ENCODE measurements at regions not wholly inside any gene's neighbourhood (a gene's known extent, or its start where the extent isn't known, plus 50 kb on each side); places are given as distances from the start of the nearest gene placed in this dataset.

DNA sequence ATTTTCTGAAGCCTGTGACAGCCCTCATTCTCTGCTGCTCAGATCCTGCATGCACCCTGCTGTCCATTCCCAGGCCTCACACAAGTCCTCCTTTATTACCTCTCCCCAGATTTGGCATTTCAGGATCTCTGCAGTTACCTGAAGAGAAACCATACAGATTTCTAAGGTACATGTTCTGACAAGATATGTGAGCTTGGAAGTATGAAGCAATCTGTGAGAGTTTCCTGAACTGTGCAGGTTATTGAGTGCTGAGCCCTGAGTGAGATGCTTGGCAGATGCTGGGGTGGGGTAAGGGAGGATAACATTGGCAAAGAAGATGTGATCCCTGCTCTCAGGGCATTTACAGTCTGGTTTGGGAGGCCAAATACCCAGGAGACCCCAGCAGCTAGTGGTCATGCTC lies 91.9 kb upstream of the EPCAM start:
- H3K9ac ChIP-seq (ENCODE audit: control insufficient read depth, extremely low read depth, insufficient read depth, low read length) = no peak overlapping the region
- dilution Hi-C loops (cut with MboI; ENCODE audit: extremely low pct_ligation_motif_present, low sequenced_read_pairs) = no loop called here

DNA sequence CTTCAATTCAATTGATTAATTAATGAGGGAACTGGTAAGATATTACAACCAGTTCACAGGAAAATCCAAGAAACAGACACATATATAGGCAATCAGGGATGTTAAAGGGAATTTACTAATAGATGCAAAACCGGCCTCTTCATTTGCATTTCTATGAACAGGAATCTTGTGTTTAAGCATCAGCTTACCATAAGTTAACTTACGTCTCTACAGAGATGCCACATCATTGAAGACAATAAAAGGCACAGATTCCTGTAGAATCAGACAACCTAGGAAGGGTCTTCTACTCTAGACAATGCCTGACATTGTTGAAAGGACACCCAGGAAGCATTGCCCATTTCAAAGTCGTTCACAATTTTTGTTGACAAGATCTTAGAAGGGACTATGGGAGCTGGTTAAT lies 93.0 kb upstream of the EPCAM start:
- Histone ChIP-seq H3K4me2 (ENCODE audit: control insufficient read depth, extremely low read depth, insufficient read depth, low read depth, low read length) (no peak overlapping the region), H2AFZ (ENCODE audit: control insufficient read depth, low read length) (no peak overlapping the region), H3K79me2 (ENCODE audit: control insufficient read depth, insufficient read depth, low read length) (no peaks in the 10 kb centered on the region), H3K36me3 (ENCODE audit: control insufficient read depth in 2 of 2, extremely low read depth in 1 of 2, insufficient read depth in 2 of 2, low read length in 2 of 2) (no peaks in the 10 kb centered on the region), H3K27ac (ENCODE audit: control insufficient read depth, insufficient read depth, low read length) (no peak overlapping the region), H3K9me1 (ENCODE audit: control insufficient read depth, extremely low read depth, insufficient read depth, low read length) (no peaks in the 10 kb centered on the region), H3K27me3 (ENCODE audit: control insufficient read depth, extremely low read depth, insufficient read depth, low read length) (no peaks in the 10 kb centered on the region), H3K9ac (ENCODE audit: control insufficient read depth, extremely low read depth, insufficient read depth, low read length) (no peak overlapping the region), H3K4me1 (ENCODE audit: control insufficient read depth, extremely low read depth, insufficient read depth, low read length) (peaks cover 13% of the 10 kb centered on the region), H3K9me3 (ENCODE audit: control insufficient read depth, low read depth, low read length) (no peaks in the 10 kb centered on the region), H3K4me3 (ENCODE audit: control insufficient read depth in 2 of 3, extremely low read depth in 1 of 3, insufficient read depth in 2 of 3, low read depth in 1 of 3, low read length in 3 of 3) (no peak overlapping the region), H4K20me1 (ENCODE audit: control insufficient read depth, extremely low read depth, insufficient read depth, low read length) (no peaks in the 10 kb centered on the region)
- dilution Hi-C loops (cut with MboI; ENCODE audit: extremely low pct_ligation_motif_present, low sequenced_read_pairs) = no loop called here
- FAIRE-seq (no peak), DNase-seq (ENCODE audit: low read depth, low spot score) (no peak)
- TF ChIP-seq EZH2 (IDR thresholded peaks at IDR 0.05; ENCODE audit: low read length) (no peak), CTCF (optimal IDR thresholded peaks at IDR 0.05 in 1 of 3, IDR thresholded peaks at IDR 0.05 in 1 of 3, conservative IDR thresholded peaks at IDR 0.05 in 1 of 3; ENCODE audit: extremely low read depth in 1 of 3, insufficient read depth in 2 of 3, low read length in 3 of 3) (no peak)

More for the DNA sequence above, 91.9 kb upstream of the EPCAM start:
- no peaks in the 10 kb centered on the region for H3K36me3 ChIP-seq (ENCODE audit: control insufficient read depth in 2 of 2, extremely low read depth in 1 of 2, insufficient read depth in 2 of 2, low read length in 2 of 2)
- no peaks in the 10 kb centered on the region for H3K9me1 ChIP-seq (ENCODE audit: control insufficient read depth, extremely low read depth, insufficient read depth, low read length)
- no peaks in the 10 kb centered on the region for H4K20me1 ChIP-seq (ENCODE audit: control insufficient read depth, extremely low read depth, insufficient read depth, low read length)
- H3K4me1 ChIP-seq (ENCODE audit: control insufficient read depth, extremely low read depth, insufficient read depth, low read length) = peaks cover 13% of the 10 kb centered on the region
- no peak for DNase-seq (ENCODE audit: low read depth, low spot score)
- FAIRE-seq = peak; percentile 64
- no peak overlapping the region for H3K27ac ChIP-seq (ENCODE audit: control insufficient read depth, insufficient read depth, low read length)
- no peaks in the 10 kb centered on the region for H3K27me3 ChIP-seq (ENCODE audit: control insufficient read depth, extremely low read depth, insufficient read depth, low read length)
- no peaks in the 10 kb centered on the region for H3K9me3 ChIP-seq (ENCODE audit: control insufficient read depth, low read depth, low read length)
- no peak for TF ChIP-seq CTCF (optimal IDR thresholded peaks at IDR 0.05 in 1 of 3, IDR thresholded peaks at IDR 0.05 in 1 of 3, conservative IDR thresholded peaks at IDR 0.05 in 1 of 3; ENCODE audit: extremely low read depth in 1 of 3, insufficient read depth in 2 of 3, low read length in 3 of 3)
- no peak for TF ChIP-seq EZH2 (IDR thresholded peaks at IDR 0.05; ENCODE audit: low read length)
- H3K4me2 ChIP-seq (ENCODE audit: control insufficient read depth, extremely low read depth, insufficient read depth, low read depth, low read length) = peak overlapping the region; percentile 25
- no peak overlapping the region for H3K4me3 ChIP-seq (ENCODE audit: control insufficient read depth in 2 of 3, extremely low read depth in 1 of 3, insufficient read depth in 2 of 3, low read depth in 1 of 3, low read length in 3 of 3)
- no peak overlapping the region for H2AFZ ChIP-seq (ENCODE audit: control insufficient read depth, low read length)
- no peaks in the 10 kb centered on the region for H3K79me2 ChIP-seq (ENCODE audit: control insufficient read depth, insufficient read depth, low read length)
